ENCODE measurements at regions not wholly inside any gene's neighbourhood (a gene's known extent, or its start where the extent isn't known, plus 50 kb on each side); places are given as distances from the start of the nearest gene placed in this dataset.
A peak's percentile ranks its signal among the peaks of the same experiment; 100 is the strongest.

DNA sequence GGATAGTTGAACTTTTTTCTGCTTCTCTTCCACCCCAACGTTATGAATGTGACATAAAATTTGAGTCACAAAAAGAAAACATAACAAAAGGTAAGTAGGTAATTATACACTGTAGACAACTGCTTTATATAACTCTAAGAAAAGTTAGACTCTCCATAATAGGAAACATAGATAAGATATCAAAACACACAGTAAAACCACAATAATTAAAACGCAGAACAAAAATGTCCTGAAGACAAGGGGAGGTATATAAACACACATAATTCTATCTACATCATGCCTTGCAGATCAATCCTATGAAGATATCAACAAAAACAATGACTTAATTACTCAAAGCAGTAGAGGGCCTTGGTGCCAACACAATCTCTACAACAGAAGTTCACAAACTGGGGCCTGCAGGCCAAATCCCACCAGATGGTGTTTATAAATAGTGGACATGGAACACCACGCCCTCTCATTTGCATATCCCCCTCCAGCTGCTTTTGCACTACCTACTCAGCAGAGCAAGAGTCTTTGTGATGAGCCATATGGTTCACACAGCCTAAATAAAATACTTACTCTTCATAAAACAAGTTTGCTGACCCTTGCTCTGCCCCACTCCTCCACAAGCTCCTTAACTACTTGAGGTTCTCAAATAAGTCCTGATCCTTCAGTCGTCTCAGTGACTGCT, 254.7 kb downstream of the KLF12 start:
- DNase-seq = no peak

GRCh38 chr13:73877399-73877798, 256.8 kb downstream of the KLF12 start:
- no peak for DNase-seq

DNA sequence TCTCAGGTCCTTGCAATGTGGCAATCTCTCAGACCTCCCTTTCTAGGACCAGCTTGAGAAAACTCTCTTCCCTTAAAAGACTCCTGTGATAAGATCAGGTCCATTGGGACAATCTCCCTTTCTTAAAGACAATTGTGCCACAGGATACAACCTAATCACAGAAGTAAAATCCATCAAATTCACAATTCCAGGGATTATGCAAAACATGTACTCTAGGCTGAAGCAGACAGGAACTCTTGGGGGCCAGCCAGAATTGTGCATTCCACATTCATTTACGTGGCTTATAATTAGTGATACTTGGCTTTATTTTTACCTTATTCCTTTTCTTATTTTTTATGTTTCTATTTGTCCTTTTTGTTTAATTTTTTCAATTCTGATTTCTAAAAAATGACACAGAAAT, 257.9 kb downstream of the KLF12 start:
- no peak for DNase-seq

DNA sequence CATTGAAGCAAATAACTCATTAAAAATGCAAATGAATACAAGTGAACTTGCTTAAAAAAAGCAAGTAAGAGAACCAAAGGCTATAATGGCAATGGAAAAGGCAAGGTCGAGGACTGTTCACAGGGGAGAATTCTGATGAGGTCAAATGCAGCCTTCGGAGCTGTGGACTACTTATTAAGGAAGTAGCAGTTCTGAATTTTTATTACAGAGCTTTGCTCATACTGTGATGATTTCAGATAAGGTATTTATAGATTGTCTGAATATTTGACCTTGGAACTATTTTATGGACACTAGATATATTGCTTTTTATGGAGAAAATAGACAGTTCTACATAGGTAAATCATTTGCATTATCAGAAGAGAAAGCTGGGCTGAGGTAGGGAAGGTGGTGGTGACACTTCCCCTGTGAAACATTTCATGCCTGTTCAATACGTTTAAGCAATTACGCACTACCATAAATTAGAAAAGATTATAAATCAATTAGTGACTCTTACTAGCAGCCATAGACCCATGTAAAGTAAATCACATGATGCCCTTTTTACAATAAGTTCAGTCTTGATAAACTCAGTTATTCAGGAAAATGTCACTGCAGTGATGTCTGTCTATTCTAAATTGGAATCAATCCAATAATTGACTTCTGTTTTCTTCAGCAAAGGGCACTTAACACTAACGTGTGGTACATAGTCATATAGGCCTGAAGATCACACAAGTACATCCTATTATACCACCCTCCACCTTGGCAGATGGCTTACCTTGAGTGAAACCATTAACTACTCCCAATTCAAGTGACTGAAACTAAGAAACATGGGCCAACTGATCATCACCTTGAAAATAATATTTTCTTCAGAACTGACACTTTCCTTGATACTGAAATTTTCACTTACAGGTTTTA, 260.0 kb downstream of the KLF12 start:
- DNase-seq = no peak

DNA sequence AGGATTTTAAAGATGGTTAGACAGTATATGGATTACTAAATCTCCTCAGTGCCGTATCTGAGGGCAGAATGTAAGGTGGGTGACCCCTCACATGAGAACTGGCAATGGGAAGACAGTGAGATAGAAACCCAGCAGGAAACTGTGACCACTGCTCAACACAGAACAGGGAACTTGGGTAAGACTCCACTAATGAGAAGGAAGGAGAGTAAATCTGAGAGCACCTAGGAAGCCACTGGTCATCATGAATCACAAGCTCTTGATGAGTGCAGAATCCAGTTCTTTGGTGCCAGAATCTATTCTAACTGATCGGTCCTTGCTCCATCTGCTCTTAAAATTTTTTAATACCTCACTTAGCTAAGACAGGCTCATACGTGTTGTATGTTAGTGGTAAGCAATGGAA, 261.8 kb downstream of the KLF12 start:
- DNase-seq = no peak

GRCh38 chr13:73870970-73871935, 263.0 kb downstream of the KLF12 start:
- DNase-seq = no peak

- no peak for DNase-seq
Measured at GRCh38 chr13:73870036-73870741, 264.0 kb downstream of the KLF12 start.

DNA sequence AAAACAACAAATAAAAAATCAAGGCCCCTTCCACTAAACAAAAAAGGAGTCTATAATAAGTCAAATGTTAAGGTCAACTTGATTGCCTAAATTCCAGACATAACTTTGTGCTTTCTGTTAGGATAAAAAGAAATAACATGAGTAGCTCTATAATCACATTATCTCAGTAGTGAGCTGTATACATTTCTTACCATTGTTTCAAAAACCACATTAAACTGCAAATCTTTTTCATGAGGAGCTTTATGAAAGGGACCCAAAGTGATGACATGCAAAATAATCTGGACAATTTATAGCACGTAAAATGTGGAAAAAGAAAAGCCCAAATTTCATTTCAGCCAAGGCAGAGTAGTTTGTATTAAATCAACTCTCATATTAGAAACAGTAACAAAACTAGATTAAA, 269.2 kb downstream of the KLF12 start:
- DNase-seq = no peak

DNA sequence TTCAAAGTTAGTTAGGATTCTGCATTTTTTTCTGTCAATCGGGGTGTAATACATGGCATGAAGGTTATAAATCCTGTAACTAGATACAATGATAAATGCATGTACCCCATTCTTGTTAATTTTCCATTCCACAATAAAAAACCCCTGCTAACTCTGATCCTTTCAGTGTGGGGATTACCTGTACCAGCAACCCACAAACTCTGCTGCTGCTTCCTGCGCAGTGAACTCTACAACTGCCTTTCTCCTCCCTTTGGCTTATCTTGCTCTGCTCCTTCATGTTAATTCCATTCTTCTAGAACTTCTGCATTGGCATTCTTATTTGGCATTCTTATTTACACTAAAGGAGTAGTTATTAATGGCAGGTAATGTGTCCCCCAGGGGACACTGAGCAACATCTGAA, 273.1 kb downstream of the KLF12 start:
- DNase-seq = no peak

DNA sequence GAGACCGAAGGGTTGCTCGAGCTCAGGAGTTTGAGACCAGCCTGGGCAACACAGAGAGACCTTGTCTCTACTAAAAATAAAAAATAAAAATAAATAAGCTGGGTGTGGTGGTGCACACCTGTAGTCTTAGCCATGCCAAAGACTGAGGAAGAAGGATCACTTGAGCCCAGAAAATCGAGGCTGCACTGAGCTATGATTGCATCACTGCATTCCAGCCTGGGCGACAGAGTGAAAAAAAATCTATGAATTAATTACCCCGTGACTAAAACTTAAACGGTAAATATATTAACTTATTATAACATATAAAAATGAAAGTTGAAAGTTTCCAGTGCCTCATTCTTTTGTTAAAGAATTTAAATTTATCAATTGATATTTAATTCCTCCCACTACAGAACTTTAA, 273.7 kb downstream of the KLF12 start:
- no peak for DNase-seq

GRCh38 chr13:73859841-73860240, 274.4 kb downstream of the KLF12 start:
- no peak for DNase-seq

DNA sequence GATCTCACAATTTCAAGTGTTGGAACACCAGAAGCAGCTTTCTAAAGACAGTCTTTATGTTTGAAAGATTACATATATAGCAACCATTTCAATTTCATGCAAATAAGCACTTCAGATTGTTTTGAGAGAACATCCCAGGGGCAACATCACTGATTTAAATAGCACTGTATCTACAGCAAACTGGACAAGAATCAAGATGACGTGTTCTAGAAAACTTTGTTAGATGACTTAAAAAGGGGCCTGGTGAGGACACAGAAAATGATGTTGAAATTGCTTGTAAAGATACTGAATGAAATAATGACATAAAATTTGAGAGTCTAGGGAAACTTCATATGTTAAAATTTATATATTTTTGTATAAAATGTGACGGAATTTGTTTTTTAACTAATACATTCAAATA, 277.1 kb downstream of the KLF12 start:
- no peak for DNase-seq

GRCh38 chr13:73851104-73851503, 283.1 kb downstream of the KLF12 start:
- DNase-seq = no peak

DNA sequence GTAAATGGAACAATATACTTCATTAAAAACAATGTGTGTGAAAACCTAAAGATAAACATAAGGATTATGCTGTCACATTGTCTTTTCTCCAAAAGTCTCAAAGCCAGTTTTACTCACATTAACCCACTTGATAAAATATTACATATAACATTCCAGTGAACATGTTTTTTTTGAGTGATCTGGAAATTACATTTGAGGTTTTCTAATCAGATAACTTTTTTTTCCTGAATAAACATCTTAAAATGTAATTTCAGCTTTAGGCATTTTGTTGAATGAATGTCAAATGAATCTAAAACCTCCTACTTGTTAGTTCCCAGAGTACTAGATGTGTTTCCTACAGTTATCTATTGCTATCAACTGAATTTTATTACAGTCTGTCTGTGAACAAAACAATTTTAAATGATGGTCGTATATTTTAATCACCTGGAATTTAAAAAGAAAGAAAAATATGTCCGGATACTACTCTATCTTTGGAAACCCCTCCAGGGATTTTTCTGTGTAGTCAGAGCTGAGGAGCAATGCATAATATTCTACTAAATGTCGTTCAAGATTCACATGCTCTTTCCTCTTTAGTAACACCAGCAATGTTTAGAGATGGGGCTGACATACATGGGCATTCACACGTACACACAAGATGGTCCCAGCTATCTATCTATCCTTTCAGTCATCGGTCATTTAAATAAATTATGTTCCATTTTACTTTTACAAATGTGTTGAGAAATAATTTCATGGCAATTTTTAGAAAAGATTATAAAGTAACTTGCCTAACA, 283.9 kb downstream of the KLF12 start:
- DNase-seq = no peak

DNA sequence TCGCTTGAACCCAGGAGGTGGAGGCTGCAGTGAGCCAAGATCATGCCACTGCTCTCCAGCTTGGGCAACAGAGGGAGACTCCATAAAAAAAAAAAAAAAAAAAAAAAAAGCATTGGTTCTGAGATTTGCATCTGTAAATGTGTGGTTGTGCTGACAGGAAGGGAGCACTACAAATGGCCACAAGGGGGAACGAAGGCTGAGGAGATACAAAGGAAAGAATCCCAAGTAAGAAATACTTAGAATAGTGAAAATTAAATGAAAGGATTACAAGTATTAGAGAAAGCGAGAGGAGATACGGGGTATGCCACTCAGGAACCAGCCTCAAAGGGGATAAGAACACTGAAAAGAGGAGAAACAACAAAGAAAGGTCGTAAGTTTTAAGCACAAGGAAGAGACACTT, 284.9 kb downstream of the KLF12 start:
- DNase-seq = no peak

DNA sequence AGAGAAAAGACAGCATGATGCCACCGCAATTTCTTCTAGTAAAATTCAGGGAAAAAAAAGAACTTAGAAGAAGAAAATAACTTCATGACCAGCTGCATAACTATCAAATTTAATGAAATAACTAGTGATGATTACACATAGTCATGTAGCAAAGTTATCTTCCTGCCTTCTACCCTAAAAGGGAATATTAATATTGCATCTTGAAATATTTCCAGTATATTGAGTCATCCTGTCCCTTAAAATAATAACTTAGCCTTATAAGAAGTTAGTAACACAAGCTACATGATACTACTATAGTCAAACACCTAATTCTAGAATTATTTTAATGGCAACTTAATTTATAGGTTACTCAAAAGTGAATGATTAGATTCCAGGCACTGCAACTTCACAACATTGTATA, 289.2 kb downstream of the KLF12 start:
- no peak for DNase-seq

- no peak for DNase-seq
Measured at GRCh38 chr13:73842626-73843025, 291.6 kb downstream of the KLF12 start.

- no peak for DNase-seq
Measured at GRCh38 chr13:73842184-73842583, 292.0 kb downstream of the KLF12 start.

DNA sequence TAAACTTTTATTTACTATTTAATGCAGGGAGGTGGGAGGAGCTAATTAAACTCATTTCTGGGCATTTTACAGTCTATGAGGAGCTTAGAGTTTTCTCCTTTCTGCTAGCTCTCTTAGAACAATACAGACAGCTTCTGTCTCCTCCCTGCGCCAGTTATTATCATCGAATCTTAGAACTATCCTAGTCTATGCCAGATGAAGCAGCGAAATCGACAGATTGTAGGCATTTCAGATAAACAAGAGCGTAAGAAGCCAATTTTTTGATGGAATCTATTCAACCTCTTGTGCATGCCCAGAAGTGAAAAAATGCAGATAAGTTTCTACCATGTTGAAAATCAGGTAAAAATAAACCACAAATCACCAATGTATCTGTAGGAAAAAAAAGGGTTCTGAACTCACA, 297.1 kb downstream of the KLF12 start:
- DNase-seq = no peak

GRCh38 chr13:73835138-73835721, 299.0 kb downstream of the KLF12 start:
- DNase-seq = peak; percentile 8

GRCh38 chr13:73833325-73834070, 300.7 kb downstream of the KLF12 start:
- no peak for DNase-seq
